ENCODE measurements at regions not wholly inside any gene's neighbourhood (a gene's known extent, or its start where the extent isn't known, plus 50 kb on each side); places are given as distances from the start of the nearest gene placed in this dataset.
"Not testable (repeated sequence)": the region's sequence is repeated elsewhere in the genome, so short reads cannot be mapped to it uniquely, and the experiment has no call there.

GRCh38 chr14:81584495-81584894 is 50.8 kb upstream of the SEL1L start:
- no peak for DNase-seq (ENCODE audit: low spot score)

GRCh38 chr14:81589381-81590065 is 55.9 kb upstream of the SEL1L start:
- no peak for DNase-seq (ENCODE audit: low spot score)

GRCh38 chr14:81591266-81591665 is 57.6 kb upstream of the SEL1L start:
- no peak for DNase-seq (ENCODE audit: low spot score)

- peak; percentile 66 for DNase-seq (ENCODE audit: low spot score)
Measured at GRCh38 chr14:81594012-81594411, 60.4 kb upstream of the SEL1L start.

- DNase-seq (ENCODE audit: low spot score), result no peak
Measured at GRCh38 chr14:81605660-81606059, 72.0 kb upstream of the SEL1L start.

DNA sequence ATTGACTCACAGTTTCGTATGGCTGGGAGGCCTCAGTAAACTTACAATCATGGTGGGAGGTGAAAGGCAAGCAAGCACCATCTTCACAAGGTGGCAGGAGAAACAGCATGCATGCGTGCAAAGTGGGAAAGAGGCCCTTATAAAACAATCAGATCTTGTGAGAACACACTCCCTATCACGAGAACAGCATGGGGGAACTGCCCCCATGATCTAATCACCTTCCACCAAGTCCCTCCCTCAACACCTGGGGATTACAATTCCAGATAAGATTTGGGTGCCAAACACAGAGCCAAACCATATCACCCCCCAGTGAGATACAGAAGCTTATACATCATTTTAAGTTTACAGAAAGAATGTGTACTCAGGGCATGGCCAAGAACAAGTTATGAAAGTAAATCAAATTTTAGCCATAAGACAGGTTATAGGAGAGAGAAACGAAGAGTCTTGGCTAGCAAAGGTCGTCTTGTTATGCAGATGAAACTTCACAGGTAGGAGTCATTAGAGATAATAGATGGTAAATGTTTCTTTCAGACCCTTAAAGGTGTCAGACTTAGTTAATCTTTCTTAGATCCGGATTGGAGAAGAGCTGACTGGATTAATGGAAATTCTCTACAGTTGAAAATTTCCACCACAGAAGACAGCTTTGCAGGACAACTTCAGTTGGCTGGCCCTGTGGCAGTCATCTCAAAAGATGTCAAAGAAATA is 79.8 kb upstream of the SEL1L start:
- DNase-seq (ENCODE audit: low spot score), result no peak

DNA sequence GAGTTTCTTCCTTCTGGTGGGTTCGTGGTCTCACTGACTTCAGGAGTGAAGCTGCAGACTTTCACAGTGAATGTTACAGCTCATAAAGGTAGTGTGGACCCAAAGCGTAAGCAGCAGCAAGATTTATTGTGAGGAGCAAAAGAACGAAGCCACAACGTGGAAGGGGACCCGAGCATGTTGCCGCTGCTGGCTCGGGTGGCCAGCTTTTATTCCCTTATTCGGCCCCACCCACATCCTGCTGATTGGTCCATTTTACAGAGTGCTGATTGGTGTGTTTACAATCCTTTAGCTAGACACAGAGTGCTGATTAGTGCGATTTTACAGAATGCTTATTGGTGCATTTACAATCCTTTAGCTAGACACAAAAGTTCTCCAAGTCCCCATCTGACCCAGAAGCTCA is 80.6 kb upstream of the SEL1L start:
- DNase-seq (ENCODE audit: low spot score), result not testable (repeated sequence)

DNA sequence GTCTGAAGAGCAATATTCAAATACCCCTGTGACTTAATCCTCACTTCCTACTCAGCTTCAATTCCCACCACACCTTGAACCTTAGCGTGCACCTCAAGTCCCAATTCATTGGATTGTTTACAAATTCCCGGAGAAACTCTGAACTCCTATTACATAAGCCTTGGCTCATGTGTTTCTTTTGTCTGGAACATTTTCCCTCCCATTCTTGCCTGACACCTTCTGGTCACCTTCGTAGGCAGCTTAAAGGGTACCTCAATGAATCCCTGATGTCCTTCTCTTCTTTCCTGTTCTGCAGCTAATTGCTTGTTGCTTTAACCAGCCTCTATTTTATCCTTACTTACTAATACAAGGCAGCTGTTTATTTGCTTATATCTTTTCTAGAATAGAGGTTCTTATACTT is 85.0 kb upstream of the SEL1L start:
- DNase-seq (ENCODE audit: low spot score), result no peak

- no peak for DNase-seq (ENCODE audit: low spot score)
Measured at GRCh38 chr14:81619816-81620215, 86.2 kb upstream of the SEL1L start.

- not testable (repeated sequence) for DNase-seq (ENCODE audit: low spot score)
Measured at GRCh38 chr14:81623771-81624396, 90.2 kb upstream of the SEL1L start.

DNA sequence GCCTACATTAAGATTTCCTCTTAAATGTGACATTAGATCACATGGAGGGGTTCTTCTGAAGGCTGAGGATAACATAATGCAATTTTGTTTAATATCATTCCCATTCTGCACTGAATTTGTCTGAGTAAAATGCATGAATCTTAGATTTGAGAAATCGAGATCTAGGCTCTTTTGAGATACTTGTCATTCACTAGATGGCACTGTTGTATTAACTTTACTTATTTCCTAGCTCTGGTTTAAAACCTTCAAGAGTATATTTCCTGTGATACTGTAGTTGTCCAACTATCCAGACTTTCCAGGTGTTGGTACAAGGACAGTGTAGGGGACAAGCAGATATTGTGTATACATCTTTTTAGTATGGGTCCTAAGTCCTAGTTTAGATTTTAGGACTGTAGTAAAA is 91.7 kb upstream of the SEL1L start:
- DNase-seq (ENCODE audit: low spot score), result no peak

DNA sequence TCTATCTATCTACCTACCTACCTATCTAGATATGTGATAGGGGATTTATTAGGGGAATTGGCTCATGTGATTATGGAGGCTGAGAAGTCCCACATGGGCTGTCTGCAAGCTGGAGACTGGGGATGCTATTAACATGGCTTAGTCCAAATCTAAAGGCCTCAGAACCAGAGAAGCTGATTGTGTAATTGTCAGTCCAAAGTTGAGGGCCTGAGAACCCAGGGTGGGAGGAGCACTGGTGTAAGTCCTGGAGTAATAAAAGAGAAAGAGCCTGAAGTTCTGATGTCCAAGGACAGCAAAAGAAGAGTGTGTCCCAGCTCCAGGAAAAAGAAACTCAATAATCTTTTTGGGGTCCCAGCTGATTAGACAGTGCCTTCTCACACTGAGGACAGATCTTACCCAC is 98.5 kb upstream of the SEL1L start:
- no peak for DNase-seq (ENCODE audit: low spot score)

GRCh38 chr14:81633496-81633895 is 99.8 kb upstream of the SEL1L start:
- no peak for DNase-seq (ENCODE audit: low spot score)

- DNase-seq (ENCODE audit: low spot score), result no peak
Measured at GRCh38 chr14:81637639-81638038, 104.0 kb upstream of the SEL1L start.

GRCh38 chr14:81638656-81639280 is 105.1 kb upstream of the SEL1L start:
- DNase-seq (ENCODE audit: low spot score), result no peak

GRCh38 chr14:81653626-81654025 is 120.0 kb upstream of the SEL1L start:
- no peak for DNase-seq (ENCODE audit: low spot score)

DNA sequence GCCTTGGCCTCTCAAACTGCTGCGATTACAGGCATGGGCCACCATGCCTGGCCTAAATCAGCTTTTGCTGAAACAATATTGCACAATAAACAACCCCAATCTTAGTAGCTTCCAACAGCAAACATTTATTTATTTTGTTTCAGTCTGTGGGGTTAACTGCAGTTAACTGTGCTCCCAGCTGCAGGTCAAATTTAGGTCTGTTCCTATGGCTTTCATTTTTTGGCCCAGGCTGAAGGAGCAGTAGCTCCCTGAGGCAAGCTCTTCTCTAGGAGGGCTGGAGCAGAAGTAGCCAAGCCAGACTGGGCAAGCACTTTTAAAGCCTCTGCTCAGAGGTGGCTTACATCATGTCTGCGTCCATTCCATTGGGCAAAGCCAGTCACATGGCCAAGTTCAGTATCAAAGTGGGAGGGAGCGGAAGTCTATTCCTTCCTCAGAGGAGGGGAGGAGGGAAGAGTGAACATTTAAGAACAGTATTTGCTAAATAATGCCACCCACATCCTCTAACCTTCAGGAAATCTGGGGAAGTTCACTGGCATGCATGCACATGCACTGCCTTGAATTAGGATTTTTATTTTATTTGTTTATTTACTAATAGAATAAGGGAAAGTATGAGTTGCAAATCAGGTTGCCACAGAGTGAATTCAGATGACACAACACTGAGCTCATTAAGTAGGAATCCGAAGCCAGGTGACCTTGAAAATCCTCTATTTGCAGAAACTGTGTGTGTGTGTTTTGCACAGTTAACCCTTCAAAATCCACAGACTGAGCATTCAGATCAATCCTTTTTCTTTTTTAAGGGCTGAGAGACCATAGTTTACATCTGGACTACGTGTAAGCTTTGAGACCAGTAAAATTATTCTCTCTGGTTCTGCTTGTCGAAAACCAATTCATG is 122.0 kb upstream of the SEL1L start:
- no peak for DNase-seq (ENCODE audit: low spot score)

- no peak for DNase-seq (ENCODE audit: low spot score)
Measured at GRCh38 chr14:81656811-81657210, 123.2 kb upstream of the SEL1L start.

DNA sequence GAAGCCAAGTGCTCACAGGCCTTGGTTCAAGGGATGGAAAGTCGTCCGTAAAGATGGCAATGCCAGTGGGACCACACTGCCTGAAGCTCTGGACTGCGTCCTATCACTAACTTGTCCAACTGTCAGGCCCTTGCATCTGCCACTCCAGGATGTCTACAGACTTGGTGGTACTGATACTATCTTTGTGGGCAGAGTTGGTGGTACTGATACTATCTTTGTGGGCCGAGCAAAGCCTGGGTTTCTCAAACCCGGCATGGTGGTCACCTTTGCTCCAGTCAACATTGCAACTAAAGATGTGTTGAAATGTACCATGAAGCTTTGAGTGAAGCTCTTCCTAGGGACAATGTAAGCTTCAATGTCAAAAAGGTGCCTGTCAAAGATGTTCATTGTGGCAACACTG is 128.4 kb upstream of the SEL1L start:
- no peak for DNase-seq (ENCODE audit: low spot score)

DNA sequence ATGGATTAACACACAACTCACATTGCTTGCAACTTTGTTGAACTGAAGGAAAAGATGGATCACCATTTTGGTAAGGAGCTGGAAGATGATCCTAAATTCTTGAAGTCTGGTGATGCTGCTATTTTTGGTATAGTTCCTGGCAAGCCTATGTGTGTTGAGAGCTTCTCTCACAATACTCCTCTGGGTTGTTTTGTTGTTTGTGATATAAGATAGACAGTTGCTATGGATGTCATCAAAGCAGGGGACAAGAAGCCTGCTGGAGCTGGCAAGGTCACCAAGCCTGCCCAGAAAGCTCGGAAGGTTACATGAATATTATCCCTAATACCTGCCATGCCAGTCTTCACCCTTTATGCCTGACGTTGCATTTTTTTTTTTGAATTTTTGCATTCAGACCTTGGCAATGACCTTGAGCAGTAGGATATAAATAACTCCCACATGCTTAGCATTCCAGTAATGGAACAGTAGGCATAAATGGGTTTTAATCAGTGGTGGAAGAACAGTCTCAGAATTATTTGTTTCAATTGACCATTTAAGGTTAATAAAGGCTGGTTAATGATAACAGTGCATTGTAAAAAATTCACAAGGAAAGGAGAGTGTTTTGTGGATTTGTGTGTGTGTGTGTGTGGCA is 129.0 kb upstream of the SEL1L start:
- DNase-seq (ENCODE audit: low spot score), result no peak

GRCh38 chr14:81668626-81669274 is 135.1 kb upstream of the SEL1L start:
- DNase-seq (ENCODE audit: low spot score), result no peak
